GM13977 (cell line): ENCODE measurements at regions not wholly inside any gene's neighbourhood (a gene's known extent, or its start where the extent isn't known, plus 50 kb on each side); places are given as distances from the start of the nearest gene placed in this dataset.

Experiments
- DNase-seq: peaks from one replicate; pipeline ENCODE4 v3.0.0; 2012; ENCODE audit warnings: low spot score
- in situ Hi-C: fragments of 300-500 bp; cut with MboI; formaldehyde crosslinking; loops from one replicate; pipeline ENCODE4 v1.12.0; 2022; ENCODE audit warnings: low sequenced_read_pairs, low pct_unique_long_range_greater_than_20kb, mixed read lengths, inconsistent platforms; ENCODE audit not compliant: unreplicated experiment
- TF ChIP-seq, protein P1 (sequence below): IDR thresholded peaks from 2 replicates; pipeline ENCODE4 v1.5.1; 2012; ENCODE audit warnings: mild to moderate bottlenecking, control low read depth; ENCODE audit not compliant: insufficient read depth; ENCODE audit errors: extremely low read depth, missing control alignments

DNA sequence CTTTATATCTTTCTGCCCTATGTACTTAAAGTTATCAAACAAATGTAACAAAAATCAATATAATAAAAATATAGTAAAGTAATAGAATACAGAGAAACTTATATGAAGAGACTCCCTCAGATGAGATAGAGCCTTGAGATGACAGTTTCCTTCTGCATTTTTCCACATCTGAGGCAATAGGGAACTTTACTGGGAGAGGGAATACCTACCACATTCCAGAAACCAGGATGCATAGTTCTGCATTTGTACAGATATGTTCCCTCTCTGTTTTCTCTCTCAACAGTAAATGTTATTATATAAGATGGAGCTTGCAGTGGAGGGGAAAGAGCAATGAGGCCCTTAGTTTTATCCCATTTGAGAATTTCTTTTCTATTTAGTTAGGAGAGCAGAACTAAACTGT is 109.6 kb upstream of the KCNN2 start:
- TF ChIP-seq, protein P1, sequence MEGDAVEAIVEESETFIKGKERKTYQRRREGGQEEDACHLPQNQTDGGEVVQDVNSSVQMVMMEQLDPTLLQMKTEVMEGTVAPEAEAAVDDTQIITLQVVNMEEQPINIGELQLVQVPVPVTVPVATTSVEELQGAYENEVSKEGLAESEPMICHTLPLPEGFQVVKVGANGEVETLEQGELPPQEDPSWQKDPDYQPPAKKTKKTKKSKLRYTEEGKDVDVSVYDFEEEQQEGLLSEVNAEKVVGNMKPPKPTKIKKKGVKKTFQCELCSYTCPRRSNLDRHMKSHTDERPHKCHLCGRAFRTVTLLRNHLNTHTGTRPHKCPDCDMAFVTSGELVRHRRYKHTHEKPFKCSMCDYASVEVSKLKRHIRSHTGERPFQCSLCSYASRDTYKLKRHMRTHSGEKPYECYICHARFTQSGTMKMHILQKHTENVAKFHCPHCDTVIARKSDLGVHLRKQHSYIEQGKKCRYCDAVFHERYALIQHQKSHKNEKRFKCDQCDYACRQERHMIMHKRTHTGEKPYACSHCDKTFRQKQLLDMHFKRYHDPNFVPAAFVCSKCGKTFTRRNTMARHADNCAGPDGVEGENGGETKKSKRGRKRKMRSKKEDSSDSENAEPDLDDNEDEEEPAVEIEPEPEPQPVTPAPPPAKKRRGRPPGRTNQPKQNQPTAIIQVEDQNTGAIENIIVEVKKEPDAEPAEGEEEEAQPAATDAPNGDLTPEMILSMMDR: no peak
- DNase-seq: no peak
- in situ Hi-C loops: no loop called here

DNA sequence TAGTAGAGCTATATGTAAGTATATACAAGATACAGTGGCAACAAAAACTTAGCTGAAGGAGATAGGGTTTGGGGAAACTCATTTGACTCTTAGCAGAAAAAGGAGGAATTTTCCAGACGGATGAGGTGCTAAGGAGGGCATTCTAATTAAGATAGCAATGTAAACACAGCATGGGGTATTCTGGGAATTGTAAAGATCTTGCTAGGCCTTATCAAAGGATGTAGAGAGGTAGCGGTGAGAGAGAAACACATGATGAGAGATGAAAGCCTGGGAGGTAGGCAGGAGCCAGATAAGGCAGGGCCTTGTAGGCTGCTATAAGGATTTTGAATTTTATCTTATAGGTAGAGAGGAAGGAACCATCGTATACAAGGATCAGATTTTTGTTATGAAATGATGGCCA is 106.6 kb upstream of the KCNN2 start:
- in situ Hi-C loops: no loop called here
- TF ChIP-seq, protein P1: no peak
- DNase-seq: no peak

DNA sequence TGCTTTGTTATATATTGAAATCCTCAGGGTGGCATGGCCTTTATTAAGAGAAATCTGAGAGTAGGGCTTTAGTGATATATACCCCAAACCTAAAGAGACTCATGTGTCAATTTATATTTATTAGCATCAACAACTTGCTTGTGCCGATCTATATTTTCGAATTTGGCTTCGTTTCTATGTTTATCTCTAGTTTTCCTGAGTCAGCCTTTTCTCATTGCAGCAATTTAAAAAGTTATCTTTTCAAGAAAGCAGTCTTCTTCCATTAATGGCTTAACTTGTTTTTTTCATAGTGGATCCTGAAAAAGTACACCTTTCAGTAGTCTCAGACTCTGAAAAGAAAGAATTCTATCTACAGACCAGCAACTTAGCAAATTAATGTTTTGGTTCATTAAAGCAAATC is 99.9 kb upstream of the KCNN2 start:
- in situ Hi-C loops: no loop called here
- TF ChIP-seq, protein P1: no peak
- no peak for DNase-seq

DNA sequence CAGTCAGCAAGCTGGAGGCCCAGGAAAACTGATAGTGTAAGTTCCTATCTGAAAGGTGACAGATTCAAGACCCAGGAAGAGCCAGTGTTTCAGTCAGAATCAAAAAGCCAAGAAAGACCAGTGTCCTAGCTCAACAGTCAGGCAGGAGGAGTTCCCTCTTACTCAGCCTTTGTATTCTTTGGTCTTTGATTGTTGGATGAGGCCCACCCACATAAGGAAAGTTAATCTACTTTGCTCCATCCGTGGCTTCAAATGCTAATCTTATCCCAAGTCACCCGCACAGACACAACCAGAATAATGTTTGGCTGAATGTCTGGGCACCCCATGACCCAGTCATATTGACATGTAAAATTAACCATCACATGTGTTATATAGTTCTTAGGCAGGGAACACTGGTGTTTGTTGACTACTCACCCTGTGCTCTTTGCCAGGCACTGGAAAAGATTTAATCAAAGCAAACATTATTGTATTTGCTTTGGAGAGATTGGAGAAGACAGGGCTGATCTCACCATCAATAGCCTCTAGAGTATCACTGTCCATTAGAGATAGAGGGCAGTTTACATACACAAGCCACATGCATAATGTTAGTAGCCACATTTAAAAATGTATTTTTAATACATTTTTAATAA is 96.3 kb upstream of the KCNN2 start:
- DNase-seq: no peak
- in situ Hi-C loops: no loop called here
- TF ChIP-seq, protein P1: no peak

DNA sequence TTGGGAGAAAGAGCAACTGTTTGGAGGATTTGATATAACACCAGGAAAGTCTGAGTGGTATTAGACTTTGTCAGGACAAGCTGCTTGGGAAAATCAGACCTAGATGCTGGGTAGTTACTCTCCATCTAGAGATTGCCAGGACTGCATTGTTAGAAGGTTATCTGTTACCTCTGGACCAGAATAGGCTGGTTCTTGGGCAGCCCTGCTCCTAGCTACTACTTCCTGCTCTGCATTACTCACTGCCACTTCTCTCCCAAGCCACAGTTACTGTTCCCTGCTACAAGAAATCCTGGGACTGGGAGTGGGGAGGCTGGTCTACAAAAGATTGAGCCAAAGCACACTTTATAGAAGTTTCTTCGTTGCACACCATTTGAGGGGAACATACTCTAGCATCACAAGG is 95.5 kb upstream of the KCNN2 start:
- in situ Hi-C loops: no loop called here
- no peak for DNase-seq
- TF ChIP-seq, protein P1: no peak

DNA sequence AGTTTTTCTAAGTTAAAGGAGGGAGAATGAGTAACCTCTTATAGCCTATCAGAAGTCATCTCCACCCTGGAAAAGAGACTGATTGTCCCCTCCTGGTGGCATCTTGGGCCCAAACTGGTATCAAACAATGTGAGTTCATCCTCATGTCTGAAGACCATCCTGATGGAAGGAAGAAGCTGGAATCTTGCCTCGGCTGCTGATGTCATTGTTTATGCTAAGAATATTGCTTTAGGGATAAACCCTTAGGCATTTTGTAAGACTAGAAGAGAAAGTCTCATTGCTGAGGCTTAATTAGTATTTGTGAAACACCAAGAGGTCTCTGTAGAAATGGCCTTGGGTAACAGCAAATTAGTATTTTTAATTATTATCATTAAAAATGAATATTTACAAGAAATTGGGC is 65.7 kb upstream of the KCNN2 start:
- TF ChIP-seq, protein P1: no peak
- in situ Hi-C loops: no loop called here
- DNase-seq: no peak

DNA sequence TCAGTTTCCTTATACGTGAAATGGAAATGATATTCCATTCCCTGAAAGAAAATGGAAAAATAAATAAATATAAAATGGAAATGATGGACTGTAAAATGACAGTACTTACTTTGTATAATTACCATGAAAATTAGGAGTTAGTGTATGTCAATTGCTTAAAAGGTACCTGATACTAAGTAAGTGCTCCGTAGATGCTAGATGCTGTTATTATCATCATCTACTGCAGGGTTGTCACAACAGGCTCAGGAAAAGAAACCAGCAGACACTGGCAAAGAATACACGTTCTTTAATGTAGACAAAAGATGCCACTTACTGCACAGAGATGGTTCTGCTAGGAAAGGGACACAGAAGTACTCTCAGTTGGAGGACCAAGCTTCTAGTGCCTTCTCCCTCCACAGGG is 64.0 kb upstream of the KCNN2 start:
- TF ChIP-seq, protein P1: no peak
- in situ Hi-C loops: no loop called here
- DNase-seq: no peak
